ENCODE measurements at regions not wholly inside any gene's neighbourhood (a gene's known extent, or its start where the extent isn't known, plus 50 kb on each side); places are given as distances from the start of the nearest gene placed in this dataset.

DNA sequence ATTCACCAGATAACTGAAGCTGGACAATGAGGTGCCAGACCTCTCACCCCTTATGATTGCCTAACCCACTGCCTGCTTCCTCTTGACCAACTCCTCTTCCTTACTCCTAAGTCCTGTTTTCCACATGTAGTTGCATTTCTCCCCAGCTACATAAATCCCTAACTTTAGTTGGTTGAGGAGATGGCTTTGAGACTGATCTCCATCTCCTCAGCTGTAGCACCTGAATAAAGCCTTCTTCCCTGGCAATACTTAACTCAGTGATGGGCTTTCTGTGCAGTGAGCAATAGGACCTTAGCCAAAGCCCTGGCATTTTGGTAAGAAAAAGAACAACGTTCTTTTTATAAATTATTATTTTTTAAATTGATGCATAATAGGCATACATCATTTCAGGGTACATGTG, 691.1 kb downstream of the MATN1 start:
- POLR2A ChIA-PET = no interaction called here
- Mint-ChIP-seq H3K27me3 (peaks cover 7% of the 10 kb centered on the region), H3K27ac (no peak overlapping the region), H3K9me3 (peaks cover 4% of the 10 kb centered on the region), H3K36me3 (ENCODE audit: low read depth) (no peaks in the 10 kb centered on the region), H3K4me1 (no peaks in the 10 kb centered on the region), H3K4me3 (no peak overlapping the region)
- DNase-seq = no peak
- CTCF ChIA-PET = no interaction called here

DNA sequence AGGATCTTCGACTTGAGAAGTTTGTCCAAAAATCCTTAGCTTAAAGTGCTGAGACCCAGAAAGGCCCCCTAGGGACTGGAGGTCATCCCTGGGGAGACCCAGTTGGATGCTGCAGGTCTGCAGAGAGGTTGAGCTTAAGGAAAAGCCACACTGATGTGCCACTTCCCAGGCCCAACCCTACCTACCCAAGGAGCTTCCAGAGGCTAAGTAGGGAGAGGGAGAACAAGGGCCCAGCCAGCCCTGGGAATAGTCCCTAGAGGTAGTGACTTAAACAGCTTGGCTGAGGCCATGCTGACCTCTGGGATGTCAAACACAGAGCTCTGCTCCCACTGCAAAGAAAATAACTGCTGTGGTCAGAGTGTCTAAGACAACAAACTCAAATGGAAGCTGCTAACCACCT, 693.7 kb downstream of the MATN1 start:
- Mint-ChIP-seq H3K27me3 (peaks cover 7% of the 10 kb centered on the region), H3K27ac (no peak overlapping the region), H3K36me3 (ENCODE audit: low read depth) (no peaks in the 10 kb centered on the region), H3K9me3 (peaks cover 4% of the 10 kb centered on the region), H3K4me1 (no peaks in the 10 kb centered on the region), H3K4me3 (no peak overlapping the region)
- DNase-seq = no peak
- ChIA-PET CTCF (no interaction called here), POLR2A (no interaction called here)

DNA sequence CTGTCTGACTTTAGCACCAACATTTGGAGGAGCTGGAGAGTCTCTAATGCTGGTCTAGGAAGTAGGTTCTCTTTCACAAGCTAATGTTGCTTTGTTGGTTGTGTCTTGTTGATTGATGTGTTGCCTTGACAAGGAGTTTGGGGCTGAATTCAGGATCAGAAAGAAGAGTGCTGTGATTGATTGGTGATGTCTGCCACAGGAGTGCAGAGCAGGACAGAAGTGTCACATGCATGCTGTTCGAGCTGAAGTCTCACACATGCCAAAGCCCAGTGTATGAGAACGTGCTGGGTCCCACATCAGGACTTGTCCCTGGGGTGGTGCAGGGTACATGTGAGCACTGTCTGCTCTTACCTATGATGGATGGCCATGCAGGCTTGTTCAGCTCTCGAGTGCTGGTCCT, 694.4 kb downstream of the MATN1 start:
- H3K4me1 Mint-ChIP-seq = no peaks in the 10 kb centered on the region
- no peak overlapping the region for H3K27ac Mint-ChIP-seq
- H3K36me3 Mint-ChIP-seq (ENCODE audit: low read depth) = no peaks in the 10 kb centered on the region
- H3K27me3 Mint-ChIP-seq = peaks cover 7% of the 10 kb centered on the region
- H3K4me3 Mint-ChIP-seq = no peak overlapping the region
- ChIA-PET POLR2A (no interaction called here), CTCF (no interaction called here)
- no peak for DNase-seq
- H3K9me3 Mint-ChIP-seq = peaks cover 4% of the 10 kb centered on the region

DNA sequence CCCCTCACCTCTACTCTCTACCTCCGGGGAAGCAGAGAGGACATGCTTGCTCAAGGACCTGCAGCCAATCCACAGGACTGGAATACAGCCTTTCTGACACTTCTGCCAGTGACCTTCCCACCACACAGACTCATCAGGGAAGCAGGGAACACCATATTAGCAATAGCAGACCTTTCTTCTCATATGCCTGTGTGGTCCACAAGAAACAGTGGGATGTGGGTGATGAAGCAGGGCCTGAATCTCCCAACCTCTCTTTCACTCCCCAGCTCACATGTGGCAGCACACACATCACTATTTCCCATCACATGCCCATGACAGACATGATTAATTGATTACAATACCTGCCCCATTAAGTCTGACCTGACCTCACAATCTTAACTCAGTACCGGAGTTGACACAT, 695.1 kb downstream of the MATN1 start:
- H3K27ac Mint-ChIP-seq = no peak overlapping the region
- peaks cover 7% of the 10 kb centered on the region for H3K27me3 Mint-ChIP-seq
- H3K36me3 Mint-ChIP-seq (ENCODE audit: low read depth) = no peaks in the 10 kb centered on the region
- H3K9me3 Mint-ChIP-seq = peaks cover 4% of the 10 kb centered on the region
- H3K4me1 Mint-ChIP-seq = no peaks in the 10 kb centered on the region
- ChIA-PET POLR2A (no interaction called here), CTCF (no interaction called here)
- DNase-seq = no peak
- H3K4me3 Mint-ChIP-seq = no peak overlapping the region

DNA sequence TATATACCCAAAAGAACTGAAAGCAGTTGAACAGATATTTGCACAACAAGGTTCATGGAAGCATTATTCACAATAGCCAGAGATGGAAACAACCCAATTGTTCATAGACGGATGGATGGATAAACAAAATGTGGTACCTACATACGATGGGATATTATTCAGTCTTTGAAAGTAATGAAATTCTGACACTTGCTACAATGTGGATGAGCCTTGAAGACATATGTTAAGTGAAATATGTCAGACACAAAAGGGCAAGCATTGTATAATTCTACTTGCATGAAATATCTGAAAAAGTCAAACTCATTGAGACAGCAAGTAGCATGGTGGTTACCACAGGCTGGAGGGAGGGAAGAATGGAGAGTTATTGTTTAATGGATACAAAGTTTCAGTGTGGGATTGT, 696.1 kb downstream of the MATN1 start:
- no peak overlapping the region for H3K4me3 Mint-ChIP-seq
- H3K9me3 Mint-ChIP-seq = no peaks in the 10 kb centered on the region
- no peak for DNase-seq
- ChIA-PET POLR2A (no interaction called here), CTCF (no interaction called here)
- H3K36me3 Mint-ChIP-seq (ENCODE audit: low read depth) = no peaks in the 10 kb centered on the region
- H3K27me3 Mint-ChIP-seq = peaks cover 6% of the 10 kb centered on the region
- H3K4me1 Mint-ChIP-seq = no peaks in the 10 kb centered on the region
- no peak overlapping the region for H3K27ac Mint-ChIP-seq

DNA sequence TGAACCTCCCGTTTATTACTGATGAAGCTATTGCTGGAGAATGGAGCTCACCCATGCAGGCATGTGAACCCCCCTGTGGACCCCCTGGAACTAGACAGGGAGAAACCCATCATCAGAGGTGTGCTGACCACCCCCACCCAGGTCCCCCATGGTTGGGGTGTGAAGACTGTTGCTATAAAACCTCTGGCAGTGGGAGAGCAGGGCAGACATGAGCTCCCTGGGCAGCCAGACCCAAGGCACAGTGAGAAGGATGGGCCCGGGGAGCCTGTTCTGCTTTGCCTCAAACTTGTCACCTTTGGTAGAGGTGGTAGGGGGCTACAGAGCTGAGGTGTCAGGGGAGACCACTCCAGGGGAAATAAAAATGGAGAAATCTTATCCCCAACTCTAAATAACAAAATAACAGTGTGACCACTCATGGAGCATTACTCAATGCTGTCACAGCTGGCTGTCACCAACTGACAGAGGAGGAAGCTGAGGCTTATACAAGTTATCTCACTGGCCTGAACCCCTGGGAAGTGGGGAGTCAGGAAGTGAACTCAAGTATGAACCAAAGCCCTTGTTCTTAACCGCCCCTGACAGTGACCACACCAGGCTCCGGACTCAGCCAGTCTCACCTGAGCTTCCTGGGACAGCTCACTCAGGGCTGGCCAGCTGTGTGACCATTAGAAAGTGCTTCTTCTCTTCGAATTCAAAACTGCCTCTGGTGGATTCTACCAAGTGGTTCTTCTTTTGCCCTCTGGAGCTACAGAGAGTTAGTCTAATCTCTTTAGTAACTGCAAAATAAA, 698.8 kb downstream of the MATN1 start:
- ChIA-PET CTCF (interaction anchor here (0.9 kb wide), 1 partner anchor 15 kb away, joined by 3 read pairs; no protein-coding TSS in a partner anchor), POLR2A (no interaction called here)
- no peak overlapping the region for H3K27ac Mint-ChIP-seq
- no peak for DNase-seq
- H3K27me3 Mint-ChIP-seq = peaks cover 4% of the 10 kb centered on the region
- H3K4me3 Mint-ChIP-seq = no peak overlapping the region
- no peaks in the 10 kb centered on the region for H3K36me3 Mint-ChIP-seq (ENCODE audit: low read depth)
- no peaks in the 10 kb centered on the region for H3K4me1 Mint-ChIP-seq
- H3K9me3 Mint-ChIP-seq = no peaks in the 10 kb centered on the region

DNA sequence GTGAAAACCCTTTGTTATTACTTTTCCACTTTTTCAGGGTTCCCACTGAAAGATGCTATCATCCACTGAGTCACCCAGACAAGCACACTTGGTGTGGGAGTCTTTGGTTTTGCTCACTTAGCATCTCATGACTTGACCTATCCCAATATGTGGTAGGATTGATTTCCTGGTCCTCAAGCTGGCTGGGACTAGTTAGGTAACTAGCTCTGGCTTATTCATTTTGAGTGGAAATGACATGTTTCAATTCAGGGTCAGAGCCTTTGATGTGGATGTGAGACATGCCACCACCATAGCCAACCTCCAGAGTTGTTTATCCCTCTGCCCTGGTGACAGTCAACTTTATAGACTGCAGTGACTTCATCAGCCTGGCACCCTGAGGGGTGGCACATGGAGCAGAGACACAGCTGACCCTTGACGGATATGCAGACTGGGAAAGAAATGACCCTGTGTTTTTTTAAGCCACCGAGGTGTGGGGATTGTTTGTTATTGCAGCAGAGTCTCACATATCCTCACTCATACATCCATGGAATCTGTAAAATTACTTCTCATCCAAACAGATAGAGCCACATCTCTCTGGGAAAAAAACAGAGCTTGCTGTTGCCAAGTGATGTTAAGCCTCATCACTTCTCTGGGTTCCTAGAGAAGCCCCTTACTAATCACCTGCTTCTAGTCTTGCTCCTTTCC, 699.9 kb downstream of the MATN1 start:
- Mint-ChIP-seq H3K4me3 (no peak overlapping the region), H3K36me3 (ENCODE audit: low read depth) (no peaks in the 10 kb centered on the region), H3K9me3 (no peaks in the 10 kb centered on the region), H3K27me3 (peaks cover 1% of the 10 kb centered on the region), H3K4me1 (no peaks in the 10 kb centered on the region), H3K27ac (no peak overlapping the region)
- ChIA-PET POLR2A (no interaction called here), CTCF (no interaction called here)
- DNase-seq = no peak

DNA sequence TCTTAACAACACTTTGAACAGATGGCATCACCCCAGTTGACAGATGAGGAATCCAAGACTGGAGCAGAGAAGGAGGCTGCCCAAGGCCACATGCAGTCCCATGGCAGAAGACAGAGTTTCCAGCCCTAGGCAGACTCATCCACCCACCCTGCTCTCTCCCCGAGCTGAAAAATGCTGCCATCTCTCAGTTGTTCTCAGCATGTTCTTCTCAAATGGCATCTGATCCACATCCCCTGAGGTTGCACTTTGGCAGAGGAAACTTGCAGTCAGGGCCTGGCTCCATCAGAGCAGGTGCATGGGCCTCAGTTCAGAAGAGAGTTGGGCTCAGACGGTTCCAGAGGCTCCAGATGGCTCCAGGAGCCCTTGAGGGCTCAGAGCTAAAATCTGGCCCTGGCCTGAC, 709.4 kb downstream of the MATN1 start:
- Mint-ChIP-seq H3K27ac (no peak overlapping the region), H3K4me1 (no peaks in the 10 kb centered on the region), H3K36me3 (ENCODE audit: low read depth) (no peaks in the 10 kb centered on the region), H3K4me3 (no peak overlapping the region), H3K9me3 (no peaks in the 10 kb centered on the region), H3K27me3 (peaks cover 3% of the 10 kb centered on the region)
- CTCF ChIA-PET = no interaction called here
- no peak for DNase-seq
- POLR2A ChIA-PET = no interaction called here

DNA sequence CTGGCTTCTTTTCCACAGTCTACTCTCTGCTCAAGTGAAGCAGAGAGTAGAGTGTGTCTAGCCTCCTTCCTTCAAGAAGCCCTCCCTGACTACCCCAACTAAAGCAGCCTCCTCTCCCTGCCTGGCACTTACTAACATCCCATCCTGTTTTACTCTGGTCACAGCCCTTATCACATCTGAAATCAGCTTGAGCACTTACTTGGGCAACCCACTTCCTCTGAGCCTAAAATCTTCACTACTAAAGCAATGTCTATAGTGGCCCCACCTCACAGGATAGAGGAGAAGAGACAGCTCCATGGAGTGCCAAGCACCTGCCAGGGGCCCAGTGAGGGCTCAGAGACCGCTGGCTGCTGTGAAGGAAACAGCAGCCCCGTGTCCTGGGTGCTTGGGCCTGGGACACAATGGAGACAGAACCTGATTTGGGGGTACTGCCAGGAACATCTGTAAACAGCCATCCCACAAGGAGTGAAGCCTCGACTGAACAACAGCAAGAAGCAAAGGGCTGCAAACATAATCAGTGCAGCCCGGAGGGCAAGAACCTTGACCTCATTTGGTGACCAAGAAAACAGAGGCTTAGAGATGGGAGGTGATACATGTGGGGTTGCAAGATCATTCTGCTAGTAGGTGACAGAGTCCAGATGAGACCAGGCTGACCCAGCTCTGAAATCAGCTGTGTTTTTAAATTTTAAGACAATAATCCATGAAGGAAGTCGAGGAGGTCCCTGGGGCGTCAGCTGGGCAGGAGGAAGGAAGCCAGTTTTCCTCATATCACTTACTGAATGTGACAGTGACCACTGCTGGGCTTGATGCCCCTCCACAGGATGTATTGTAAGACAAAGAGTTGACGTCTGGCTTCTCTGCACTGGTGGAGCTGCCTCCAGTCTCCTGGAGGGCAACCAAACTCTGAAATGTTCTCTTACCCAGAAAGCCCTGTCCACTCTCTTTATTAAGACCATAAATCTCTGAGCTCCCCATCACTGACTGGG, 710.6 kb downstream of the MATN1 start:
- DNase-seq = no peak
- ChIA-PET POLR2A (no interaction called here), CTCF (no interaction called here)
- H3K27me3 Mint-ChIP-seq = peaks cover 3% of the 10 kb centered on the region
- H3K4me1 Mint-ChIP-seq = no peaks in the 10 kb centered on the region
- no peaks in the 10 kb centered on the region for H3K9me3 Mint-ChIP-seq
- no peaks in the 10 kb centered on the region for H3K36me3 Mint-ChIP-seq (ENCODE audit: low read depth)
- no peak overlapping the region for H3K27ac Mint-ChIP-seq
- H3K4me3 Mint-ChIP-seq = no peak overlapping the region

DNA sequence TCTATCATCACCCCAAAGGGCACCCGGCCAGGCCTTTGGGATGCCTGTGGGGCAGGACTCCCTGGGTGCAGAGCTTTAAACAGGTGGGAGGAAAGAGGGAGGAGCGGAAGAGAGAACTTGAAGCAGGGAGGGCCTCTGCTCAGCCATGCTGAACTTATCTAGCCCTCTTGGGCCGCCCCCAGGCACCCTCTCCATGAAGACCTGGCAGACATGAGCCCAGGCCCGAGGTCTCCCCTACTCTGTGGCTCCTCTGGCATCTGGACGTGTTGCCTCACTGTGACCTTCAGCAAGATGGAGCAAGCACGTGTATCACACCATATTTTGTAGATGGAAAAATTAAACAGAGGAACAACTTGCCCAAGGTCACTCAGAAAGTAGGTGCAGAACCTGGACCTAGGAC, 711.4 kb downstream of the MATN1 start:
- ChIA-PET POLR2A (no interaction called here), CTCF (no interaction called here)
- DNase-seq = no peak
- H3K36me3 Mint-ChIP-seq (ENCODE audit: low read depth) = no peaks in the 10 kb centered on the region
- no peaks in the 10 kb centered on the region for H3K9me3 Mint-ChIP-seq
- H3K4me3 Mint-ChIP-seq = no peak overlapping the region
- H3K27me3 Mint-ChIP-seq = no peaks in the 10 kb centered on the region
- H3K27ac Mint-ChIP-seq = no peak overlapping the region
- no peaks in the 10 kb centered on the region for H3K4me1 Mint-ChIP-seq

DNA sequence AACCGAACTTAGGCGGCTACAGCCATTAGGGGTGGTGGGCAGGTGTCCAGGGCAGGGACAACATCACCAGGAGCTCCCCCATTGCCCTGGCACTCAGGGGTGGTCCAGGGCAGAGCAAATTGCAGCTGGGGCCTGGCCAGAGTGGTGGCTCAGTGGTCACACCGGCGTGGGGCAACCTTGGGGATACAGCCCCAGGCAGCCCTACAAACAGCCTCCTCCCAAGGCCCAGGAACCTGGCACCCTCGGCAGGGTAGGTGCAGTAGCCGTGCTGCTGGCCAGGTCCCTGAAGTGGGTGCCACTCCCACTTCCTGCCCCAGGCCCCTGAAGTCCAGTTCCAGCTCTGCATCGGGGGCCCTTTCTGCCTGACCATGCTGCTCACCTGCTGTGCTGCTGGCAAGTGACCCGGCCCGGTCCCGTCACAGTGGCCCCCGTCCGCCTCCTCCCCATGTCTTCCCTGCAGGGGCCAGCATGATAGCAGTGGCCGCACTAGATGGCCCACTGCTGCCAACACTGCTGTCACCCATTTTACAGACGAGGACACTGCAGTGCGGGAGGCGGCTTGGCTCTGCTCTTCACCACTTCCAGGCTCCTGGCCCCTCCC, 712.8 kb downstream of the MATN1 start:
- CTCF ChIA-PET = interaction anchor here (1.5 kb wide), 1 partner anchor 14 kb away, joined by 3 read pairs; no protein-coding TSS in a partner anchor
- H3K27me3 Mint-ChIP-seq = no peaks in the 10 kb centered on the region
- no peaks in the 10 kb centered on the region for H3K9me3 Mint-ChIP-seq
- H3K4me1 Mint-ChIP-seq = no peaks in the 10 kb centered on the region
- H3K4me3 Mint-ChIP-seq = no peak overlapping the region
- H3K36me3 Mint-ChIP-seq (ENCODE audit: low read depth) = no peaks in the 10 kb centered on the region
- H3K27ac Mint-ChIP-seq = no peak overlapping the region
- no peak for DNase-seq
- POLR2A ChIA-PET = no interaction called here

DNA sequence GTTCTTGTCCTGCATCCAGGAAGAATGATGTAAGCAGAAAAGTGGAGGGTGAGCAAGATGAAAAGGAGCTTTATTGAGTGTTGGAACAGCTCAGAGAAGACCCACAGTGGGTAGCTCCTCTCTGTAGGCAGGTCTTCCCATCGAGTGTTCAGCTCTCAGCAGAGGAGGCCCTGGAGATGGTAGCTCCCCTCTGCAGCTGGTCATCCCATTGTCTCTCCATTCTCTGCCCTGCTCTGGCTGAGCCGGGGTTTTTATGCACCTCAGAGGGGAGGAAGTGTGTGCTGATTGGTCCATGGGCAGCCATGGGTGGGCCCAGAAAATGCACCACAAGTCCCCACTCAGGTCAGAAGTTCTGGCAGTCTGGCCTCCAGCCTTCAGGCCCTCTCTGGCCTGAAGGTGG, 713.7 kb downstream of the MATN1 start:
- ChIA-PET POLR2A (no interaction called here), CTCF (interaction anchor here (1.5 kb wide), 1 partner anchor 15 kb away, joined by 3 read pairs; no protein-coding TSS in a partner anchor)
- no peaks in the 10 kb centered on the region for H3K27me3 Mint-ChIP-seq
- no peaks in the 10 kb centered on the region for H3K36me3 Mint-ChIP-seq (ENCODE audit: low read depth)
- H3K4me1 Mint-ChIP-seq = no peaks in the 10 kb centered on the region
- H3K9me3 Mint-ChIP-seq = no peaks in the 10 kb centered on the region
- no peak overlapping the region for H3K4me3 Mint-ChIP-seq
- no peak for DNase-seq
- no peak overlapping the region for H3K27ac Mint-ChIP-seq
